Skin of body (tissue), 1 donor: ENCODE measurements at regions not wholly inside any gene's neighbourhood (a gene's known extent, or its start where the extent isn't known, plus 50 kb on each side); places are given as distances from the start of the nearest gene placed in this dataset.

Source experiments
- DNase-seq: peaks from one replicate; lab custom pipeline; 2025; lab: John Stamatoyannopoulos, UW

GRCh38 chr4:177692907-177693306 is 250.7 kb upstream of the AGA start:
- DNase-seq, result no peak

- DNase-seq, result no peak
These were observed 254.3 kb upstream of the AGA start for GRCh38 chr4:177696438-177696966.

GRCh38 chr4:177699365-177700213 is 257.4 kb upstream of the AGA start:
- DNase-seq, result no peak

- DNase-seq, result no peak
These were observed 264.7 kb upstream of the AGA start for GRCh38 chr4:177706916-177707315.

- no peak for DNase-seq
These were observed 271.2 kb upstream of the AGA start for GRCh38 chr4:177713454-177713853.

GRCh38 chr4:177717407-177717806 is 275.2 kb upstream of the AGA start:
- DNase-seq, result no peak

- no peak for DNase-seq
These were observed 276.3 kb upstream of the AGA start for GRCh38 chr4:177718514-177718913.

- DNase-seq, result no peak
These were observed 283.9 kb upstream of the AGA start for GRCh38 chr4:177726111-177726510.

GRCh38 chr4:177728361-177729152 is 286.3 kb upstream of the AGA start:
- DNase-seq, result no peak

- no peak for DNase-seq
These were observed 287.4 kb upstream of the AGA start for GRCh38 chr4:177729681-177730080.

GRCh38 chr4:177737387-177737940 is 295.2 kb upstream of the AGA start:
- DNase-seq, result no peak

- DNase-seq, result no peak
These were observed 298.3 kb upstream of the AGA start for GRCh38 chr4:177740563-177740962.

- no peak for DNase-seq
These were observed 317.5 kb upstream of the AGA start for GRCh38 chr4:177759729-177760128.

- no peak for DNase-seq
These were observed 319.5 kb upstream of the AGA start for GRCh38 chr4:177761692-177762091.

GRCh38 chr4:177769155-177769554 is 326.9 kb upstream of the AGA start:
- DNase-seq, result no peak

GRCh38 chr4:177770776-177771175 is 328.5 kb upstream of the AGA start:
- no peak for DNase-seq

- DNase-seq, result no peak
These were observed 329.4 kb upstream of the AGA start for GRCh38 chr4:177771645-177772044.

- DNase-seq, result no peak
These were observed 336.4 kb upstream of the AGA start for GRCh38 chr4:177778623-177779022.

- no peak for DNase-seq
These were observed 342.8 kb upstream of the AGA start for GRCh38 chr4:177785000-177785399.

- no peak for DNase-seq
These were observed 347.4 kb upstream of the AGA start for GRCh38 chr4:177789610-177790009.

GRCh38 chr4:177791188-177791587 is 349.0 kb upstream of the AGA start:
- DNase-seq, result no peak

- no peak for DNase-seq
These were observed 354.6 kb upstream of the AGA start for GRCh38 chr4:177796841-177797240.
